GM19025 (cell line): ENCODE measurements at regions not wholly inside any gene's neighbourhood (a gene's known extent, or its start where the extent isn't known, plus 50 kb on each side); places are given as distances from the start of the nearest gene placed in this dataset.
"Not testable (repeated sequence)": the region's sequence is repeated elsewhere in the genome, so short reads cannot be mapped to it uniquely, and the experiment has no call there.

ENCODE experiments used
- ATAC-seq: cut with Tn5 transposase; IDR thresholded peaks from one replicate; pipeline ENCODE4 v1.9.1; 2021; ENCODE audit warnings: mild to moderate bottlenecking, low read depth, moderate library complexity; ENCODE audit not compliant: unreplicated experiment

GRCh38 chr11:97705441-97705840, 1315.3 kb upstream of the CNTN5 start:
- ATAC-seq, result not testable (repeated sequence)

- no peak for ATAC-seq
These were observed 1302.8 kb upstream of the CNTN5 start for GRCh38 chr11:97717922-97718321.

GRCh38 chr11:97722065-97722464, 1298.7 kb upstream of the CNTN5 start:
- ATAC-seq, result no peak

- no peak for ATAC-seq
These were observed 1298.0 kb upstream of the CNTN5 start for GRCh38 chr11:97722721-97723120.

GRCh38 chr11:97729546-97730272, 1291.0 kb upstream of the CNTN5 start:
- no peak for ATAC-seq

- ATAC-seq, result no peak
These were observed 1288.6 kb upstream of the CNTN5 start for GRCh38 chr11:97732011-97732632.

- no peak for ATAC-seq
These were observed 1282.0 kb upstream of the CNTN5 start for GRCh38 chr11:97738751-97739150.

- no peak for ATAC-seq
These were observed 1280.6 kb upstream of the CNTN5 start for GRCh38 chr11:97739932-97740800.

GRCh38 chr11:97740801-97741151, 1280.0 kb upstream of the CNTN5 start:
- ATAC-seq, result no peak

GRCh38 chr11:97742717-97743116, 1278.0 kb upstream of the CNTN5 start:
- no peak for ATAC-seq

- no peak for ATAC-seq
These were observed 1277.5 kb upstream of the CNTN5 start for GRCh38 chr11:97743205-97743742.

- ATAC-seq, result no peak
These were observed 1275.2 kb upstream of the CNTN5 start for GRCh38 chr11:97745515-97746050.

- no peak for ATAC-seq
These were observed 1273.9 kb upstream of the CNTN5 start for GRCh38 chr11:97746818-97747217.

- no peak for ATAC-seq
These were observed 1269.3 kb upstream of the CNTN5 start for GRCh38 chr11:97751405-97751804.

GRCh38 chr11:97751952-97752351, 1268.8 kb upstream of the CNTN5 start:
- no peak for ATAC-seq

- ATAC-seq, result no peak
These were observed 1265.8 kb upstream of the CNTN5 start for GRCh38 chr11:97754976-97755375.

- no peak for ATAC-seq
These were observed 1264.0 kb upstream of the CNTN5 start for GRCh38 chr11:97756571-97757335.

- ATAC-seq, result no peak
These were observed 1259.6 kb upstream of the CNTN5 start for GRCh38 chr11:97761175-97761574.

- no peak for ATAC-seq
These were observed 1256.6 kb upstream of the CNTN5 start for GRCh38 chr11:97764193-97764592.

- no peak for ATAC-seq
These were observed 1256.1 kb upstream of the CNTN5 start for GRCh38 chr11:97764605-97765004.
